HG03469 (cell line): ENCODE measurements at regions not wholly inside any gene's neighbourhood (a gene's known extent, or its start where the extent isn't known, plus 50 kb on each side); places are given as distances from the start of the nearest gene placed in this dataset.

Source experiments
- ATAC-seq: cut with Tn5 transposase; IDR thresholded peaks from one replicate; pipeline ENCODE4 v1.9.1; 2021; ENCODE audit warnings: mild to moderate bottlenecking, moderate library complexity, moderate number of reproducible peaks; ENCODE audit not compliant: unreplicated experiment

- ATAC-seq = no peak
Observed at GRCh38 chr7:31448649-31449048, 65.2 kb upstream of the ITPRID1 start.

GRCh38 chr7:31455844-31456243, 58.0 kb upstream of the ITPRID1 start:
- ATAC-seq = no peak

- no peak for ATAC-seq
Observed at GRCh38 chr7:31456646-31457368, 57.1 kb upstream of the ITPRID1 start.

- no peak for ATAC-seq
Observed at GRCh38 chr7:31457551-31457950, 56.3 kb upstream of the ITPRID1 start.

- ATAC-seq = no peak
Observed at GRCh38 chr7:31458203-31458602, 55.7 kb upstream of the ITPRID1 start.

GRCh38 chr7:31462636-31463035, 51.3 kb upstream of the ITPRID1 start:
- no peak for ATAC-seq
